PC-9 (cell line): ENCODE measurements at regions not wholly inside any gene's neighbourhood (a gene's known extent, or its start where the extent isn't known, plus 50 kb on each side); places are given as distances from the start of the nearest gene placed in this dataset.
"Not testable (repeated sequence)": the region's sequence is repeated elsewhere in the genome, so short reads cannot be mapped to it uniquely, and the experiment has no call there.

Experiments
- BruUV-seq: library from RNA; stranded (reverse); fragments of 400-500 nt; replicated peaks from 2 replicates; lab custom pipeline; 2021; lab: Mats Ljungman, UMichigan
- CTCF ChIA-PET: fragments of 300-600 bp; sonication (Branson Sonifier 250); formaldehyde crosslinking; loops from one replicate; lab custom pipeline; 2022; ENCODE audit warnings: antibody characterized with exemption; lab: Charles Lee
- POLR2A ChIA-PET: fragments of 300-600 bp; sonication (Branson Sonifier 250); formaldehyde crosslinking; loops from one replicate; lab custom pipeline; 2022; ENCODE audit warnings: antibody characterized with exemption; ENCODE audit not compliant: unreplicated experiment; lab: Charles Lee
- DNase-seq, 2 experiments: peaks; one replicate each; pipeline versions ENCODE4 v3.0.0 to v3.0.0-alpha.2; 2015 to 2022; ENCODE audit warnings: mixed read lengths in 1 of 2
- H2AFZ ChIP-seq: fragments of 200-600 bp; sonication (generic); 2 replicates; pipeline ENCODE4 v1.8.1; 2017; ENCODE audit warnings: antibody characterized with exemption
- H3F3A ChIP-seq: fragments of 200-600 bp; sonication (generic); 2 replicates; pipeline ENCODE4 v1.8.1; 2017; ENCODE audit warnings: antibody characterized with exemption, mild to moderate bottlenecking, low read depth; ENCODE audit not compliant: insufficient read depth
- H3K27ac ChIP-seq: fragments of 200-600 bp; sonication (generic); 2 replicates; pipeline ENCODE4 v1.6.1; 2016; ENCODE audit warnings: mixed run types
- H3K27me3 ChIP-seq: fragments of 200-600 bp; sonication (generic); 2 replicates; pipeline ENCODE4 v1.6.1; 2016; ENCODE audit warnings: low read depth, mixed run types; ENCODE audit not compliant: insufficient read depth
- H3K36me3 ChIP-seq: fragments of 200-600 bp; sonication (generic); 2 replicates; pipeline ENCODE4 v1.6.1; 2016; ENCODE audit warnings: low read depth, mixed run types
- H3K4me1 ChIP-seq: fragments of 200-600 bp; sonication (generic); replicated peaks from 2 replicates; pipeline ENCODE4 v1.6.1; 2016; ENCODE audit warnings: mixed run types; ENCODE audit not compliant: insufficient read depth
- H3K4me2 ChIP-seq: fragments of 200-600 bp; sonication (generic); 2 replicates; pipeline ENCODE4 v1.6.1; 2017; ENCODE audit warnings: mixed run types
- H3K4me3 ChIP-seq: fragments of 200-600 bp; sonication (generic); 2 replicates; pipeline ENCODE4 v1.6.1; 2016; ENCODE audit warnings: mixed run types
- H3K79me2 ChIP-seq: fragments of 200-600 bp; sonication (generic); 2 replicates; pipeline ENCODE4 v1.6.1; 2017; ENCODE audit warnings: low read depth, mixed run types
- H3K9me2 ChIP-seq: fragments of 200-600 bp; sonication (generic); 2 replicates; pipeline ENCODE4 v1.8.1; 2017; ENCODE audit warnings: mild to moderate bottlenecking; ENCODE audit not compliant: insufficient read depth
- H3K9me3 ChIP-seq: fragments of 200-600 bp; sonication (generic); 2 replicates; pipeline ENCODE4 v1.8.1; 2016; ENCODE audit warnings: low read depth; ENCODE audit not compliant: insufficient read depth
- H4K20me1 ChIP-seq: fragments of 200-600 bp; sonication (generic); 2 replicates; pipeline ENCODE4 v1.8.1; 2017; ENCODE audit not compliant: insufficient read depth
- EZH2 ChIP-seq: fragments of 200-600 bp; sonication (generic); IDR thresholded peaks from 2 replicates; pipeline ENCODE4 v1.8.0; 2017; ENCODE audit warnings: antibody characterized with exemption, low read depth
- intact Hi-C: fragments of 100-400 bp; cut with micrococcal nuclease; formaldehyde crosslinking; loops from one replicate; pipeline ENCODE4 v1.10.0; 2022; ENCODE audit not compliant: unreplicated experiment
- TF ChIP-seq, protein P1 (sequence below): fragments of 200-600 bp; sonication (generic); conservative IDR thresholded peaks from 2 replicates; pipeline ENCODE4 v1.6.1; 2017; ENCODE audit warnings: mixed run types, antibody characterized with exemption, mild to moderate bottlenecking, moderate library complexity

DNA sequence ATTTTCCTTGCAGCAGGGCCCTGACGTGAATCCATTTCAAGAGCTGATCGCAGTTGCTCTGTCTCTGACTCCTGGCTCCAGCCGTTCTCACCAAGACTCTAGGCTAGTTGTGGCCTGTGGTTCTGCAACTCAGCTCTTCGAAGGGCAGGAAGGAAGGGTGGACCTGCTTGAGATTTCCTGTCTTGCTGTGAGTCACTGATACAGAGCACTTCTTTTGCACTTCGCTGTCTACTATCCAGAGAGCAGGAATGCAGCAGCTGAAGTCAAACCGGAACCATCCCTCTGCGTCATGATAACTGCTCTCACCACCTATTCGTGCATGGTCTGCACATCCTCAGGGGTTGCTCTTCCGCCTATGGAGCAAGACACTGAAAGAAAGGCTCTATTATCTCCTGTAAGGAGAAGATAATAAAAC, 59.7 kb downstream of the RAP2B start:
- Histone ChIP-seq H3K27me3 (no peaks in the 10 kb centered on the region), H3K4me2 (peak overlapping the region; percentile 39), H3K79me2 (no peaks in the 10 kb centered on the region), H3K9me2 (no peaks in the 10 kb centered on the region), H3K4me3 (no peak overlapping the region), H3F3A (peaks cover 15% of the 10 kb centered on the region), H2AFZ (peak overlapping the region; percentile 46), H3K9me3 (peaks cover 4% of the 10 kb centered on the region; the same call in 1 of the 2 replicates), H3K4me1 (peaks cover 19% of the 10 kb centered on the region), H3K27ac (peak overlapping the region; percentile 59), H3K36me3 (no peaks in the 10 kb centered on the region), H4K20me1 (no peaks in the 10 kb centered on the region)
- BruUV-seq: no TSS peak
- TF ChIP-seq EZH2: no peak
- TF ChIP-seq, protein P1, sequence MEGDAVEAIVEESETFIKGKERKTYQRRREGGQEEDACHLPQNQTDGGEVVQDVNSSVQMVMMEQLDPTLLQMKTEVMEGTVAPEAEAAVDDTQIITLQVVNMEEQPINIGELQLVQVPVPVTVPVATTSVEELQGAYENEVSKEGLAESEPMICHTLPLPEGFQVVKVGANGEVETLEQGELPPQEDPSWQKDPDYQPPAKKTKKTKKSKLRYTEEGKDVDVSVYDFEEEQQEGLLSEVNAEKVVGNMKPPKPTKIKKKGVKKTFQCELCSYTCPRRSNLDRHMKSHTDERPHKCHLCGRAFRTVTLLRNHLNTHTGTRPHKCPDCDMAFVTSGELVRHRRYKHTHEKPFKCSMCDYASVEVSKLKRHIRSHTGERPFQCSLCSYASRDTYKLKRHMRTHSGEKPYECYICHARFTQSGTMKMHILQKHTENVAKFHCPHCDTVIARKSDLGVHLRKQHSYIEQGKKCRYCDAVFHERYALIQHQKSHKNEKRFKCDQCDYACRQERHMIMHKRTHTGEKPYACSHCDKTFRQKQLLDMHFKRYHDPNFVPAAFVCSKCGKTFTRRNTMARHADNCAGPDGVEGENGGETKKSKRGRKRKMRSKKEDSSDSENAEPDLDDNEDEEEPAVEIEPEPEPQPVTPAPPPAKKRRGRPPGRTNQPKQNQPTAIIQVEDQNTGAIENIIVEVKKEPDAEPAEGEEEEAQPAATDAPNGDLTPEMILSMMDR: no peak
- CTCF ChIA-PET: no interaction called here
- POLR2A ChIA-PET: interaction anchor here (0.5 to 1.5 kb wide), 5 partner anchors 8 to 195 kb away, joined by 5 to 7 read pairs (median 6); no protein-coding TSS in a partner anchor
- intact Hi-C loops: loop anchor here (1.0 to 5.0 kb wide), 4 partner anchors 39 to 179 kb away; no protein-coding TSS in a partner anchor
- peak; percentile 72 to 92 for DNase-seq

DNA sequence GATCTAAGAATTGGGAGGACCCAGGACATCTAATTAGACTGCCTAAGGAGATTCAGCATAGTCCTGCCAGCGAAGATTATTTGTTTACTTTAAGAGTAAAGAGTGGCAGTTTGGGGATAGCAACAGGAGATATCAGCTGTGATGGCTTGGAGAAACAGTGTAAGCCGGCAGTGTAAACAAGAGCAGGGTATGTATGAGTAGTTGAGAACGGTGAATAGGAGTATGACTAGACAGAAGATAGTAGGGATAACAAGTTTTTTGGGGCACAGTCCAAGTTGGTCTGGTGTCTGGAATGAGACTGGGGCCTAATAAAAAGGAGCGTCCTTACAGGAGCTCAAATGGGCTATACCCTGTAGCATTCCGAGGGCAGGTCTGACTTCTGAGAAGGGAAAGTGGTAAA, 64.9 kb downstream of the RAP2B start:
- POLR2A ChIA-PET, H3K4me3 ChIP-seq, CTCF ChIA-PET: not testable (repeated sequence)

GRCh38 chr3:153230427-153230826, 68.4 kb downstream of the RAP2B start:
- H3K27ac ChIP-seq, BruUV-seq, H3K4me2 ChIP-seq, H3K36me3 ChIP-seq, H3K4me1 ChIP-seq, H3F3A ChIP-seq, H3K4me3 ChIP-seq, intact Hi-C loops, H4K20me1 ChIP-seq, H3K9me3 ChIP-seq, H3K79me2 ChIP-seq, H3K9me2 ChIP-seq, CTCF ChIA-PET, H3K27me3 ChIP-seq, POLR2A ChIA-PET, DNase-seq, H2AFZ ChIP-seq: not testable (repeated sequence)

More for the DNA sequence above, 64.9 kb downstream of the RAP2B start:
- H3K27me3 ChIP-seq, H3K79me2 ChIP-seq, H4K20me1 ChIP-seq, H3K9me2 ChIP-seq, H3F3A ChIP-seq, H3K9me3 ChIP-seq, H3K27ac ChIP-seq, BruUV-seq, H3K36me3 ChIP-seq, H2AFZ ChIP-seq, DNase-seq, H3K4me2 ChIP-seq, H3K4me1 ChIP-seq, intact Hi-C loops: not testable (repeated sequence)

GRCh38 chr3:153231245-153231644, 69.2 kb downstream of the RAP2B start:
- H3K4me2 ChIP-seq, H3K27me3 ChIP-seq, H3K79me2 ChIP-seq, POLR2A ChIA-PET, CTCF ChIA-PET, intact Hi-C loops, H4K20me1 ChIP-seq, H3K9me2 ChIP-seq, H3K9me3 ChIP-seq, BruUV-seq, H3F3A ChIP-seq, H3K4me1 ChIP-seq, H3K36me3 ChIP-seq, H3K27ac ChIP-seq, DNase-seq, H2AFZ ChIP-seq, H3K4me3 ChIP-seq: not testable (repeated sequence)

- H3K27me3 ChIP-seq, BruUV-seq, H3K79me2 ChIP-seq, DNase-seq, H2AFZ ChIP-seq, H4K20me1 ChIP-seq, H3K4me1 ChIP-seq, H3K4me2 ChIP-seq, H3K9me3 ChIP-seq, intact Hi-C loops, H3K27ac ChIP-seq, H3K9me2 ChIP-seq, H3F3A ChIP-seq, H3K4me3 ChIP-seq, H3K36me3 ChIP-seq, CTCF ChIA-PET: not testable (repeated sequence)
- POLR2A ChIA-PET: interaction anchor here (0.6 to 0.7 kb wide), 3 partner anchors 21 to 1626 kb away, joined by 3 to 9 read pairs (median 4); no protein-coding TSS in a partner anchor
These were observed 70.2 kb downstream of the RAP2B start for GRCh38 chr3:153232050-153232752.
